ENCODE measurements at regions not wholly inside any gene's neighbourhood (a gene's known extent, or its start where the extent isn't known, plus 50 kb on each side); places are given as distances from the start of the nearest gene placed in this dataset.

GRCh38 chr14:87122166-87122565, 870.8 kb downstream of the GALC start:
- TF ChIP-seq CTCF (IDR thresholded peaks at IDR 0.05; ENCODE audit: insufficient read depth, low read depth, low read length), result no peak
- DNase-seq (ENCODE audit: low read depth), result no peak
- H3K4me3 ChIP-seq (ENCODE audit: low read depth, low read length), result no peak overlapping the region

- DNase-seq (ENCODE audit: low read depth), result no peak
- H3K4me3 ChIP-seq (ENCODE audit: low read depth, low read length), result no peak overlapping the region
- TF ChIP-seq CTCF (IDR thresholded peaks at IDR 0.05; ENCODE audit: insufficient read depth, low read depth, low read length), result no peak
Measured at GRCh38 chr14:87121716-87122115, 871.3 kb downstream of the GALC start.

GRCh38 chr14:87115234-87115633, 877.7 kb downstream of the GALC start:
- H3K4me3 ChIP-seq (ENCODE audit: low read depth, low read length), result no peak overlapping the region
- no peak for DNase-seq (ENCODE audit: low read depth)
- TF ChIP-seq CTCF (IDR thresholded peaks at IDR 0.05; ENCODE audit: insufficient read depth, low read depth, low read length), result no peak

GRCh38 chr14:87113286-87113685, 879.7 kb downstream of the GALC start:
- TF ChIP-seq CTCF (IDR thresholded peaks at IDR 0.05; ENCODE audit: insufficient read depth, low read depth, low read length), result no peak
- DNase-seq (ENCODE audit: low read depth), result no peak
- no peak overlapping the region for H3K4me3 ChIP-seq (ENCODE audit: low read depth, low read length)

- no peak overlapping the region for H3K4me3 ChIP-seq (ENCODE audit: low read depth, low read length)
- no peak for DNase-seq (ENCODE audit: low read depth)
- TF ChIP-seq CTCF (IDR thresholded peaks at IDR 0.05; ENCODE audit: insufficient read depth, low read depth, low read length), result no peak
Measured at GRCh38 chr14:87111741-87112140, 881.2 kb downstream of the GALC start.

- TF ChIP-seq CTCF (IDR thresholded peaks at IDR 0.05; ENCODE audit: insufficient read depth, low read depth, low read length), result no peak
- DNase-seq (ENCODE audit: low read depth), result no peak
- no peak overlapping the region for H3K4me3 ChIP-seq (ENCODE audit: low read depth, low read length)
Measured at GRCh38 chr14:87111126-87111525, 881.9 kb downstream of the GALC start.

GRCh38 chr14:87109271-87109670, 883.7 kb downstream of the GALC start:
- no peak overlapping the region for H3K4me3 ChIP-seq (ENCODE audit: low read depth, low read length)
- no peak for DNase-seq (ENCODE audit: low read depth)
- TF ChIP-seq CTCF (IDR thresholded peaks at IDR 0.05; ENCODE audit: insufficient read depth, low read depth, low read length), result no peak

All from fibroblast of villous mesenchyme (primary cell).